HG02840 (cell line): ENCODE measurements at regions not wholly inside any gene's neighbourhood (a gene's known extent, or its start where the extent isn't known, plus 50 kb on each side); places are given as distances from the start of the nearest gene placed in this dataset.
"Not testable (repeated sequence)": the region's sequence is repeated elsewhere in the genome, so short reads cannot be mapped to it uniquely, and the experiment has no call there.

Experiments used
- ATAC-seq: cut with Tn5 transposase; IDR thresholded peaks from one replicate; pipeline ENCODE4 v1.9.1; 2021; ENCODE audit warnings: mild to moderate bottlenecking, moderate library complexity, moderate number of reproducible peaks; ENCODE audit not compliant: unreplicated experiment, low FRiP score

DNA sequence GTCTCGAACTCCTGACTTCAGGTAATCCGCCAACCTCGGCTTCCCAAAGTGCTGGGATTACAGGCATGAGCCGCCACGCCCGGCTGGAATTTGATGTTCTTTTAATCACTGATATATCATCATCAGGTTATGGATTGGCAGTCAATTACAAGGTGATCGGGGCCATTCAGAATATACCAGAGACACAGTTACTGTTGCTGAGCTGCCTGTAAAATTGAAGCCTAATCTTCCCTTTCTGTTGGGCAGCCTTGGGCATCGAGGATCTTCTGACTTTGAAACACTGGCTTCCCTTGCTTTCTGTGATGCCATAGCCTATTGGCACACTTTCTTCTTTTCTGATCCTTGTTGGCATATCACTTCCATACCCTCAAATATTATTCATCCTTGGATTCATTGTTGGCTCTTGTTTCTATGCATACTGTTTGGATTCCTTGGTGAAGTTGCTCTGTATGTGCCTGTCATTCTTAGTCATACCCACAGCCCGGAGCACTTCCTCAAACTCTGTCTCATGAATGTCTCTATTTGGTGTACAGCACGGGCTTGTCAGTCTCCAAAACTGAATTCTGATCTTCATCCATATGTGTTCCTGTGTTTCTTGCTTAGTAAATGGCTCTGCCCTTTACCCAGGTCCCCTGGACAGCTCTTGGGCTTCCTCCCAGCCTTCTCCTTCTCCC, 85.6 kb upstream of the CRYM start:
- ATAC-seq: not testable (repeated sequence)

DNA sequence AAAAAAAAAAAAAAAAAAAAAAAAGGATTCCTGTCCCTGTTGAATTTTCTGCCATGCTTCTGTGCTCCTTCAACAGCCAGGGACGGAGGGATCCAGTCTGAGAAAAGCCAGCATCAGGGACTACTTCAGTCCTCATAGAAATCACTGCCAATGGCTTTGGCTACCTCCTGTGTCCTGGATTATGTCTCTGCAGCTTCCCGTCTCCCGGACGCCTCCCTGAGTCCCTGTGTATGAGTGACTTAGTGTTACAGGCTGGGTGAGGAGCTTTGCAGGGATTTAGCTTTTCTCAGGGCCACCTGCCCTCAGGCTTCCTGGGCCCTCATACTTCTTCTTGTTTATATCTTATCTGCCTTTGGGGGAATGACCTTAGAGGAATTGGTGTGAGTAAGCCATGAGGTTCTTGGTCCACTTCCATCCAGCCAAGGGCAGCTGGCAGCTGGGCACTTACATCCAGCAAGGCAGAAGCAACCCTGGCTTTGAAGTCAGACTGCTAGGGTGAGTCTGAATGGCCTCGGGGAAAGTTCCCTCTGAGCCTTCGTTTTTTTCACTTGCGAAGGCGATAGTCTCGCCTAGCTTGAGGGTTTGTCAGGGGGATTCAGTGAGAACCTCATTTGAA, 83.6 kb upstream of the CRYM start:
- ATAC-seq: not testable (repeated sequence)

DNA sequence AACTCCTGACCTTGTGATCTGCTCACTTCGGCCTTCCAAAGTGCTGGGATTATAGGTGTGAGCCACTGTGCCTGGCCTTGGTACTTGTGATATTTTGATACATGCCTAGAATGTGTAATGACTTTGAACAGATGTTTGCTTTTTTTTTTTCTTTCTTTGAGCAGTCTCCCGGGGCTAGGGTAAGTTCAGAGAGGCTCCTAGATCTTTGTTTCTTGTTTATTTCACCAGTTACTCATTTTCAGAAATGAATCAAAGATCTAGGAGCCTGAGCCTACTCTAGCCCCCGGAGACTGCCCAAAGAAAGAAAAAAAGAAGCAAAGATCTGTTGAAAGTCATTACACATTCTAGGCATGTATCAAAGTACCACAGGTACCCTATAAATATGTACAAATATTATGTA, 83.0 kb upstream of the CRYM start:
- ATAC-seq: not testable (repeated sequence)

DNA sequence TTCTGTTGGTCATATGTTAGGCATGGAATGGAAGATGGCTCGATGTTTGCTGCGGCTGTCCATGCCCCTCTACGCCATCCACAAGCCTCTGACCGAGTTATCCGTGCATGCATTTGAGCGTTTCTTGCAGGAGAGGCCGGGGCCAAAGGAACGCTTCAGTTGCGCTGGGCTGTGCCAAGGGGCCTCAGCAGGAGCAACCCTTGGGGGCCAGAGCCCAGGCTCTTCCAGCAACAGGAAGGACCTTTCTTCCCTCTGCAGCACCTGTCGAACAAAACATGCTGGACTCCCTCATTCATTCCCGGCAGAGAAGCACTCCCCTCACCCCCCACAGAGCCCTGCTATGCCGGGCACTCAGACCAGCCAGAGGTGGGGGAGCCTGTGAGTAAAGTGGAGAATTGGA, 81.4 kb upstream of the CRYM start:
- not testable (repeated sequence) for ATAC-seq

DNA sequence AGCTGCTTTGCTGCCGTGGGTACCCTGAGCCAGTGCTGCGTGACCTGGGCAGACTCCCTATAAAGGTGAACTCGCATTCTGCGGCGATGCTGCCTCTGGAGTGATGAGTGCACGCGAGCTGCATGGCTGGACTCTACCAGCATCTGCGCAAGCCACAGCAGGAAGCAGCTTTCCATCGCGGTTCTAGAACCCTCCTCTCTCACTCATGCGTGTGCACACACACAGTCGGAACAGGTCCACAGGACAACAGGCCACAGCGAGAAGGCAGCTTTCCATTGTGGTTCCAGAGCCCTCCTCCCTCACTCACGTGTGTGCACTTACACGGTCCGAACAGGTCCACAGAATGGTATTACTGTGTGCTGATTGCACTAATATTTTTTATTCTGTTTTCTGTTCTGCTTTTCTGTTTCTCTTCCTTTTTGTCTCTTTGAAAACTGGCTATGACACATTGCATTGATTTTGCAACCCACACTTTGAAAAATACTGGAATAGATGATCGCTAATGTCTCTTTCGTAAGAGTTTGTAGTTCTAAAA, 80.2 kb upstream of the CRYM start:
- not testable (repeated sequence) for ATAC-seq

DNA sequence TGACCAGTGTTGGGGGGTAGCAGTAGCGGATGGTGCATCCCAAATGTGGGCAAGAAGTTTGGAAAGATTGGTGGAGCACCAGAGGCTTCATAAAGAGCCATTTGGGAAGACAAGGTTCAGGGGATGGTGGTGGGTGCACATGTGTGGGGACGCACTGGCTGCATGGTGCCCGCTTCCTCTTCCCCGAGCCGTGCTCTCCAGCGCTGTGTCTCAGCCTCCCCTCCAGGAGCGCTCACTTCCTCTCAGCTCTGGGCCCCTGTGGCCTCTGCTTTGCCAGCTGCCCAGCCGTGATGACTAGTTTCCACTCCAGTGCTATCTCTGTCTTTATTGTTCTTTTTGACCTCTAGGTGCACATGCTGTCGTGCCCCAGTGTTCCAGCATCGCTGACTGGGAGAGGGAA, 78.2 kb upstream of the CRYM start:
- not testable (repeated sequence) for ATAC-seq

DNA sequence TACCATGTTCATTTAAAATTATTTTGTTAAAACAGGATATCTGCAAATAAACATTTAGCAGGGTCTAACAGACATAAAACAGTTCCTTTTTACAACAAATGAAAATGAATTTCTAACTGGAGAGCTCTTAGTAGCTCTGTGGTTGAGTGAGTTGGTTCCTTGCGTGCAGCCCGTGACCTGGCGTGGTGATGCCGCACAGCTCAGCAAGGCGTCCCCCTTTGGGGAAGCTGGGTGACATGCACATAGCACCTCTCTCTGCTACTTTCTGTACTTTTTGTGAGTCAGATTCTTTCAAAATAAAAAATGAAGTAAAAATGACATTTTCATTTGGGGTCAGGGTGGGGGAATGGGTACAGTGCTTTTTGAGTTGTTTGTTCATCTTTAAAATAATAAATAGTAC, 73.3 kb upstream of the CRYM start:
- ATAC-seq: not testable (repeated sequence)

DNA sequence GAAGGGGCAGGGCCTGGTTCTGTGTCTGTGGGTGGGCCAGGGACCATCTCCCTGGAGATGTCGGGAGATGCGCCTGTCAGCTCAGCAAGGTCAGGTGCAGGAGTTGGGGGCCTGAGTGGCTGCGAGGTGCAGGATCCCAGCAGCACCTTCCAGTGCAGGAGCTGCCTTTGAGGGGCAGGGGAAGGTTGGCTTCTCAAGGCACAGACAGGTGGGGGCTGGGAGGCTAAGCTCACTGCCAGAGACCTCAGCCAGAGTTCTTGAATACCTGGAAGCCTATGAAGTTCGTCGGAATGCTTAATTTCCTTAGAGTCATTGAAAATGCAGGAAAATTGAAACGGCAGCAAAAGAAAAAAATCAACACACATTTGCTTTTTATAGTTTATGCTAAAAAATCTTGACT, 72.8 kb upstream of the CRYM start:
- not testable (repeated sequence) for ATAC-seq

DNA sequence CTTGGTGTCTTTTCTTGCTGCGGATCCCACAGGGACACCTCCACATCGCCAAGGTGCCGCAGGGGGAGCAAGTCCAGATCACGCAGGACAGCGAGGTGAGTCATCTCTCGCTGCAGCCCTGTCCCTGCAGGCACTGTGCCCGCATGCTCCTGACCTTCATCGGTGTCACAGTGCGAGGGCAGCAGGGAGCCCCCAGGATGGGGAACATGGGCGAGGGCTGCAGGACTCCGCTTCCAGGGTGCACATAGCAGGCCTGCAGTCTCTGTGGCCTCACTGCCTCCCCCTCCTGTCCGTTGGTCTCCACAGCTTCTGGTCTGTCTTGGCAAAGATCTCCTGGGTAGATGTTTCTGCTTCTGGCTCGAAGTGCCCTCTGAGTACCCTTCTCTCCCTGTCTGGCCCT, 71.2 kb upstream of the CRYM start:
- ATAC-seq: not testable (repeated sequence)

DNA sequence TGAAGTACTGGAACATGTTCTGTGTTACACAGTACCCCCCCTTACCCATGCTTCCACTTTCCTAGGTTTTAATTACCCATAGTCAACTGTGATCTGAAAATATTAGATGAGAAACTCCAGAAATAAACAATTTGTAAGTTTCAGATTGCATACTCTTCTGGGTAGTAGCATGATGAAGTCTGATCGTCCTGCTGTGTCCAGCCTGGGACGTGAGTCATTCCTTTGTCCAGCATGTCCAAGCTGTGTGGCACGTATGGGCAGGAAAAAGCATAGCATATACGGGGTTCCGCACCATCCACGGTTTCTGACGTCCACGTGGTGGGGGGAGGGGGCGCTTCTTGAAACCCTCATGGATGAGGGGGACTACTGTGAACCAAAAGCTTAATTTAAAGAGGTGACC, 70.7 kb upstream of the CRYM start:
- ATAC-seq: not testable (repeated sequence)

DNA sequence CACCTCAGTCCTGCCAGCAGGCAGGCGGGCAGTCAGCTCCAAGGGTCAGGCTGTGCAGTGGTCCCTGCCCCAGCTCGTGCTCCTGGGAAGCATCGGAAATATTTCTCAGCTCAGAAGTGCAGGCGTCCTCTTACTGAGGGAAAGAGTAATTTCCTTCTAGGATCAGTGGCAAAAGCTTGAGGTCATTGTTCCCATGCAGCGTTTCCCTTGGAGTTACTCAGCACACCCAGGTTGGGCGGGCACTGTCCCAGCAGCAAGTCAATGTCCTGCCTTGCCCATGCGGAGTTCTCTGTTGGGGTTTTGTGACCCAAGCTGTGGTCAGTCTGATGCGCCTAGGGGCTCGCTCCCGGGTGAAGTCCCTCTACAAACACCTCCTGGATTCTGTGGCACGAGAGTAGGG, 69.4 kb upstream of the CRYM start:
- not testable (repeated sequence) for ATAC-seq

DNA sequence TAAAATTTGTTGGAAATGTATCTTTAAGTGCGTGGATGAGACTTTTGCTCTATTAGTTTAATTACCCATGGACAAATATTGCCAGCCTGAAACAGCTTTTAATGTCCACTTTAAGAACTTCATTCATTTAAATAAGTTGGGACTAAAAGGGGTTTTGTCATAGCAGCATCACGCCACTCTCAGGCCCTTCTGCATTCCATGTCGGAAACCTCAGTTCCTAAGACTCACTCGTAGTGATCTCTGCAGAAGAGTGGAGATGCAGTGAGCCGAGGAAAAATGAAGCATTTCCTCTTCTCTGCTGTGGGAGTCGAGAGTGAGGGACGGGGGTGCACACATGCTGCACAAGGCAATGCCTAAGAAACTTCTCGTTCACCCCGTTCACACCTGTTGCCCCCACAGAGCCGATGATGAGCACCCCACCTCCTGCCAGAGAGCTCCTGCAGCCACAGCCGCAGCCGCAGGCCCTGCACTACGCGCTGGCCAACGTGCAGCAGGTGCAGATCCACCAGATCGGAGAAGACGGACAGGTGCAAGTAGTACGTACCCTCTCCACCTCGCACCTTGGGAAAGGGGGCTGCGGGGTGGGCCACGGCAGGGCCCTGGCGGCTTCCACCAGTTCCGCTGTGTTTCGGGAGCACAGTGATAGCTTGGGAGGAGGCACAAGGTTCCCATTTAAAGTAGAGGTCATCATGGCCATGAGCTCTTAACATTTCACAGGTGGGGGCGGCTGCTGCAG, 68.8 kb upstream of the CRYM start:
- ATAC-seq: not testable (repeated sequence)

DNA sequence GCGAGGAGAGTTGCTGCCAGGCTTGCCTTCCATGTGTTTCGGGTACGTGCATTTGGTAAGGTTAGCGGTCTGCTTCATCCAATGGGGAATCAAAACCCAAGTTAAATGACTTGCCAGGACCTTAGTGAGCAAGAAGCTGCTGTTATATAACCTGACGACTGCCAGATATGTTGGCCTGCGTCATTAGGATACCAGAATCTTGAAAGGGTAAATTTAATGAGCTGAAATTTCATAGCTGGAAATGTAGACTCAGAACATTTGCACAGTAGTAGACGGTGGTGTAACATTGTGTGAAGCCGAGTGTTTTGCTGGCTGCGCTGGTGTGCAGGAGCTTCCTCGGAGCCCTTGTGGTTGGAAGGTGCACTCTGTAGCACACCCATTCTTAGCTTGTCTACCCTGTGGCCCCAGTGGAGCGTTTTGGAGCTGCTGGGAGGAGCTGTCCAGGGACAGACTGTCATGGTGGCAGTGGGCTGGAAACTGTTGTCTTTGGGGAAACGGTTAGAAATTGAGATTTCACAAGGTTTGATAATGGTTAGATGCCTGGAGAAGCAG, 66.3 kb upstream of the CRYM start:
- ATAC-seq: not testable (repeated sequence)

DNA sequence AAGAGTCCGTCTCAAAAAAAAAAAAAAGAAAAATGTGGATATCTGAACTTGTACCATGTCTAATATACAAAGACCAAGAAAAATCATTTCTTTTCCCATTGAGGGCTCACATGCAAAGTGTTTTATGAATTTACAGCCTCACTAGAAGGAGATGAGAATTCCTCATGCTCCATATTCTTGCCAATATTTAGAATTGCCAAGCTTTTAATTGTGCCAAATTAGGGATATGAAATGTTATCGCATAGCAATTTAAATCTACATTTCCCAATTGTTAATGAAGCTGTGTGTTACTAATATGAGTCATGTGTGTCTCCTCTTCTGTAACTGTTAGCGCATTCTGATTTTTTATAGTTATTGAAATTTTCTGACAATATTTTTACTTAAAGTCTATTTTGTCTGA, 63.0 kb upstream of the CRYM start:
- no peak for ATAC-seq

DNA sequence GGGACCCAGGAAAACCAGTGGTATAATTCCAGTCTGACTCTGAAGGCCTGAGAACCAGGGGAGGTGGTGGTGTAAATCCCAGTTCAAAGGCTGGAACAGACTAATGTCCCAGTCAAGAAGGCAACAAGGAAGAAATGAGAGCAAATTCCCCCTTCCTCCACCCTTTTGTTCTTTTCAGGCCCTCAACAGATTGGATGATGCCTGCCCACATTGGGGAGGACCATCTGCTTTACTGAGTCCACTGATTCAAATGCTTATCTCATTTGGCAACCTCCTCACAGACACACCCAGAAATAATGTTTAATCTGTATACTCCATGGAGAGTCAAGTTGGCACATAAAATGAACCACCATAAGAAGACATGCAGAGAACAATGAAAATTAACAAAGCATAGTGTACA, 61.9 kb upstream of the CRYM start:
- no peak for ATAC-seq

DNA sequence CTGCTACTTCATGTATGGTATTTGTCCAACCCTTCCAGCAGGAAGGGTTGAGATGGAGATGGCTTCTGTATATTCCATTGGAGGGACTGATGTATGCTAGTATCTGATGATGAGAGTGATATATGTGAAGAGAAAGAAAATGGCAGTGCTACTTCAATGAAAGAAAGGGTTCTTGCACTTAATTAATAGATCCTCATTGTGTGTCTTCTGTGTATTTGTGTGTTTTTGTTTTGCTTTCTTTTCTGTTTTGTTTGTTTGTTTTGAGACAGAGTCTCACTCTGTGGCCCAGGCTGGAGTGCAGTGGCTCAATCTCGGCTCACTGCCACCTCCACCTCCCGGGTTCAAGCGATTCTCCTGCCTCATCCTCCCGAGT, 61.2 kb upstream of the CRYM start:
- no peak for ATAC-seq

DNA sequence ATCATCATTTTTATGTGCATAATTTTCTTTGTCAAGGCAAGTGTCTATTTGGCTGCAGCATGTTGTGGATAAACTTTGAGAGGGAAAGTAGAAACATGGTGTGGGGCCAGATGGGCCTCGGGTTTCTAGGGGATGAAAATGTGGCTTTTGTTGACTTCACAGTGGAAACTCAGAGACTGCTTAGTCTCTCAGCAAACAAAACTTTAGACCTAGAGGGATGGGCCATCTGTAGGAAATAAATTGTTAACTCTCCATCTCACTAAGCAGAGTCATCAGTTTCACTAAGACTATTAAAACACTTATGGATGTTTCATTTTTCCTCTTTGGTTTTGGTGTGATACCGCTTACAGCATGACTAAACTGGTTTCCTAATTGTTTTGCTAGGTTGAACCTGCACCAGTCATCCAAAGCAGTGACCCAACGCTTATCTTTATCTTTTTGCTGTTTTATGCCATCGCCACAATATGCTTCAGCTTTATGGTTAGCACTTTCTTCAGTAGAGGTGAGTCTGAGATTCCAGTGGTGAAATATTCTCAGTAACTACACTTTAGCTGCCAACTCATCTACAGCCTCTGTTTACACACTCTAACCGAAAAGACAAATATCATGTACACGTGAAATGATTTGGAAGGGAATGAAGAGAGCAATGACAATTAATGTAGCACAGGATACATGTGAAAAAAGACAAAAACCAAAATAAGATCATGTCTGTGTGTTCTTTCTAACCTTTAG, 60.6 kb upstream of the CRYM start:
- ATAC-seq: no peak

DNA sequence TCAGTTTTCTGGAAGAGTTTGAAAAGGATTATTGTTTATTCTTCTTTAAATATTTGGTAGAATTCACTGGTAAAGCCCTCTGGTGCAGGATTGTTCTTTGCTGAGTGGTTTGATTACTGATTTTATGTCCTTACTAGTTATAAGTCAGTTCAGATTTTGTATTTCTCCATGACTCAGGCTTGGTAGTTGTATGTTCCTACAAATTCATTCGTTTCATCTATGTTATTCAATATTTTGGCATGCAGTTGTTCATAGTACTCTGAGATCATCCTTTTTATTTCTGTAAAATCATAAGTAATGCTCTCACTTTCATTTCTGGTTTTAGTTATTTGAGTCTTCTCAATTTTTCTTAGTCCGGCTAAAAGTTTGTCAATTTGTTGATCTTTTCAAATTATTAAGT, 58.1 kb upstream of the CRYM start:
- no peak for ATAC-seq

DNA sequence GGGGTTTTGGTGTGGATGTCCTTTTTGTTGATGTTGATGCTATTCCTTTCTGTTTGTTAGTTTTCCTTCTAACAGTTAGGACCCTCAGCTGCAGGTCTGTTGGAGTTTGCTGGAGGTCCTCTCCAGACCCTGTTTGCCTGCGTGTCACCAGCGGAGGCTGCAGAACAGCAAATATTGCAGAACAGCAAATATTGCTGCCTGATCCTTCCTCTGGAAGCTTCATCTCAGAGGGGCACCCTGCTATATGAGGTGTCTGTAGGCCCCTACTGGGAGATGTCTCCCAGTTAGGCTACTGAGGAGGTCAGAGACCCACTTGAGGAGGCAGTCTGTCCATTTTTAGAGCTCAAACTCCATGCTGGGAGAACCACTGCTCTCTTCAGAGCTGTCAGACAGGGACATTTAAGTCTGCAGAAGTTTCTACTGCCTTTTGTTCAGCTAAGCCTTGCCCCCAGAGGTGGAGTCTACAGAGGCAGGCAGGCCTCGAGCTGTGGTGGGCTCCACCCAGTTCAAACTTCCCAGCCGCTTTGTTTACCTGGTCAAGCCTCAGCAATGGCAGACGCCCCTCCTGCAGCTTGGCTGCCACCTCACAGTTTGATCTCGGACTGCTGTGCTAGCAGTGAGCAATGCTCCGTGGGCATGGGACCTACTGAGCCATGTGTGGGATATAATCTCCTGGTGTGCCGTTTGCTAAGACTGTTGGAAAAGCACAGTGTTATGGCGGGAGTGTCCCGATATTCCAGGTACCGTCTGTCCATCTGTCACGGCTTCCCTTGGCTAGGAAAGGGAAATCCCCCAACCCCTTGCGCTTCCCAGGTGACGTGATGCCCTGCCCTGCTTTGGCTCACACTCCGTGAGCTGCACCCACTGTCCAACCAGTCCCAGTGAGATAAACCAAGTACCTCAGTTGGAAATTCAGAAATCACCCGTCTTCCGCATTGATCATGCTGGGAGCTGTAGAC, 56.4 kb upstream of the CRYM start:
- not testable (repeated sequence) for ATAC-seq
